Neural cell (in vitro differentiated cells): ENCODE measurements at regions not wholly inside any gene's neighbourhood (a gene's known extent, or its start where the extent isn't known, plus 50 kb on each side); places are given as distances from the start of the nearest gene placed in this dataset.

ENCODE experiments used
- H2AFZ ChIP-seq: fragments of 200-600, 300-800 bp; sonication (generic), shearing (Covaris generic); 2 replicates; pipeline ENCODE4 v1.6.0; 2014; ENCODE audit warnings: low read depth, mild to moderate bottlenecking, antibody characterized with exemption, low read length, moderate library complexity
- H3F3A ChIP-seq: fragments of 200-600 bp; shearing (Covaris generic); 2 replicates; pipeline ENCODE4 v1.6.1; 2016; ENCODE audit warnings: mild to moderate bottlenecking, moderate library complexity, mixed read lengths, antibody characterized with exemption, low read length; ENCODE audit not compliant: insufficient read depth, poor library complexity, severe bottlenecking
- H3K27ac ChIP-seq: fragments of 200-600, 300-800 bp; sonication (generic), shearing (Covaris generic); 2 replicates; pipeline ENCODE4 v1.5.1; 2014; ENCODE audit warnings: mild to moderate bottlenecking, low read length, moderate library complexity
- H3K27me3 ChIP-seq: fragments of 300-800, 200-600 bp; sonication (generic), shearing (Covaris generic); 2 replicates; pipeline ENCODE4 v1.6.0; 2014; ENCODE audit warnings: mild to moderate bottlenecking, low read depth, low read length, moderate library complexity; ENCODE audit not compliant: insufficient read depth
- H3K36me3 ChIP-seq: fragments of 300-800, 200-600 bp; sonication (generic), shearing (Covaris generic); 2 replicates; pipeline ENCODE4 v1.5.1; 2014; ENCODE audit warnings: mild to moderate bottlenecking, antibody characterized with exemption, low read length, moderate library complexity; ENCODE audit not compliant: insufficient read depth
- H3K4me2 ChIP-seq: fragments of 300-800, 200-600 bp; sonication (generic), shearing (Covaris generic); 2 replicates; pipeline ENCODE4 v1.6.0; 2014; ENCODE audit warnings: mild to moderate bottlenecking, low read length
- H3K4me3 ChIP-seq: fragments of 300-800, 200-600 bp; sonication (generic), shearing (Covaris generic); 2 replicates; pipeline ENCODE4 v1.5.1; 2014; ENCODE audit warnings: mild to moderate bottlenecking, low read length, moderate library complexity
- H3K79me2 ChIP-seq: fragments of 200-600 bp; shearing (Covaris generic); replicated peaks from 2 replicates; pipeline ENCODE4 v1.6.0; 2014; ENCODE audit warnings: mild to moderate bottlenecking, low read length, moderate library complexity; ENCODE audit not compliant: insufficient read depth
- H3K9ac ChIP-seq: fragments of 300-800, 200-600 bp; sonication (generic), shearing (Covaris generic); 2 replicates; pipeline ENCODE4 v1.6.1; 2016; ENCODE audit warnings: mild to moderate bottlenecking, low read length, mixed read lengths
- H3K9me2 ChIP-seq: fragments of 200-600 bp; shearing (Covaris generic); 2 replicates; pipeline ENCODE4 v1.6.1; 2016; ENCODE audit warnings: mild to moderate bottlenecking, low read length, mixed read lengths; ENCODE audit not compliant: insufficient read depth
- H3K9me3 ChIP-seq: fragments of 200-600, 300-800 bp; sonication (generic), shearing (Covaris generic); 2 replicates; pipeline ENCODE4 v1.6.1; 2016; ENCODE audit warnings: mild to moderate bottlenecking, mixed run types, low read length, moderate library complexity, mixed read lengths
- H4K20me1 ChIP-seq: fragments of 200-600 bp; shearing (Covaris generic); 2 replicates; pipeline ENCODE4 v1.6.1; 2016; ENCODE audit warnings: mild to moderate bottlenecking, mixed run types; ENCODE audit not compliant: insufficient read depth
- CTCF ChIP-seq: fragments of 450-650 bp; IDR thresholded peaks from 2 replicates; pipeline ENCODE4 v1.5.1; 2014; ENCODE audit warnings: antibody characterized with exemption, mild to moderate bottlenecking, moderate library complexity; ENCODE audit not compliant: poor library complexity, severe bottlenecking
- EP300 ChIP-seq: fragments of 450-650 bp; conservative IDR thresholded peaks from 2 replicates; pipeline ENCODE4 v1.6.1; 2014; ENCODE audit warnings: antibody characterized with exemption, mild to moderate bottlenecking, moderate library complexity; ENCODE audit not compliant: poor library complexity, severe bottlenecking
- EZH2 ChIP-seq: fragments of 200-600, 300-800 bp; shearing (Covaris generic), sonication (generic); IDR thresholded peaks from 2 replicates; pipeline ENCODE4 v1.6.1; 2014; ENCODE audit warnings: antibody characterized with exemption, low read length, borderline replicate concordance, mild to moderate bottlenecking; ENCODE audit not compliant: insufficient read depth, poor library complexity, severe bottlenecking
- MXI1 ChIP-seq: fragments of 450-650 bp; conservative IDR thresholded peaks from 2 replicates; pipeline ENCODE4 v1.6.1; 2014; ENCODE audit warnings: antibody characterized with exemption, mild to moderate bottlenecking; ENCODE audit not compliant: poor library complexity, severe bottlenecking
- POLR2AphosphoS5 ChIP-seq: IDR thresholded peaks from 2 replicates; pipeline ENCODE4 v1.6.1; 2012
- RAD21 ChIP-seq: fragments of 450-650 bp; conservative IDR thresholded peaks from 2 replicates; pipeline ENCODE4 v1.6.1; 2014; ENCODE audit warnings: antibody characterized with exemption, mild to moderate bottlenecking, moderate library complexity
- REST ChIP-seq: IDR thresholded peaks from 2 replicates; pipeline ENCODE4 v1.6.1; 2012; ENCODE audit warnings: borderline replicate concordance
- SMC3 ChIP-seq: fragments of 450-650 bp; conservative IDR thresholded peaks from 2 replicates; pipeline ENCODE4 v1.6.1; 2014; ENCODE audit warnings: antibody characterized with exemption, mild to moderate bottlenecking, moderate library complexity; ENCODE audit not compliant: poor library complexity
- TAF1 ChIP-seq: IDR thresholded peaks from 2 replicates; pipeline ENCODE4 v1.6.1; 2012; ENCODE audit warnings: low read depth

- Histone ChIP-seq H3K9ac (no peak overlapping the region), H3K9me2 (no peaks in the 10 kb centered on the region), H3F3A (no peaks in the 10 kb centered on the region), H3K4me2 (no peak overlapping the region), H3K27ac (no peak overlapping the region), H2AFZ (no peak overlapping the region), H4K20me1 (no peaks in the 10 kb centered on the region), H3K9me3 (no peaks in the 10 kb centered on the region), H3K36me3 (no peaks in the 10 kb centered on the region), H3K4me3 (no peak overlapping the region), H3K79me2 (no peaks in the 10 kb centered on the region), H3K27me3 (no peaks in the 10 kb centered on the region)
- TF ChIP-seq RAD21 (no peak), EP300 (no peak)
These were observed 317.7 kb upstream of the DAB1 start for GRCh38 chr1:57741521-57741920.

DNA sequence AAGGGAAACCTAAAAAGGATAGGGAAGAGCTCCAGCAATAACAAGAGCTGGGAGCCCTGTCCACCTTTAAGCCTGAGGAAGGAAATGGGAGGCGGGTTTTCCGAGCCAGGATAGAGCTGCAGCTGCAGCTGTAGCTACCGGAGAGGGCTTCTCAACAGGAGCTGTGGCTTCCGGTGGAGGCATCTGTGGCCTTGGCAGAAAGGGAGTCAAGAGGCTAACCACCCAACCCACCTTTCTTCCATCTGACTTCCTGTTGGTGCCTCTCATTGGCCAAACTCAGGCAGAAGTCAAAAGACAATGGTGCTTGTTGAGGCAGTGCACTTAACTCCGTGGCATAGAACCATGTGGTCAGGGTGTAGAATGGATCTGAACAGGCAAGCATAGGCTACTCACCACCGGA lies 313.1 kb upstream of the DAB1 start:
- Histone ChIP-seq H3K36me3 (no peaks in the 10 kb centered on the region), H3F3A (no peaks in the 10 kb centered on the region), H3K27me3 (no peaks in the 10 kb centered on the region), H3K9me2 (no peaks in the 10 kb centered on the region), H3K9ac (no peak overlapping the region), H2AFZ (no peak overlapping the region), H3K9me3 (no peaks in the 10 kb centered on the region), H3K4me2 (no peak overlapping the region), H3K79me2 (no peaks in the 10 kb centered on the region), H3K27ac (no peak overlapping the region), H4K20me1 (no peaks in the 10 kb centered on the region), H3K4me3 (no peak overlapping the region)
- TF ChIP-seq POLR2AphosphoS5 (no peak), EP300 (no peak), REST (no peak), RAD21 (no peak), MXI1 (no peak), EZH2 (no peak), TAF1 (no peak)

DNA sequence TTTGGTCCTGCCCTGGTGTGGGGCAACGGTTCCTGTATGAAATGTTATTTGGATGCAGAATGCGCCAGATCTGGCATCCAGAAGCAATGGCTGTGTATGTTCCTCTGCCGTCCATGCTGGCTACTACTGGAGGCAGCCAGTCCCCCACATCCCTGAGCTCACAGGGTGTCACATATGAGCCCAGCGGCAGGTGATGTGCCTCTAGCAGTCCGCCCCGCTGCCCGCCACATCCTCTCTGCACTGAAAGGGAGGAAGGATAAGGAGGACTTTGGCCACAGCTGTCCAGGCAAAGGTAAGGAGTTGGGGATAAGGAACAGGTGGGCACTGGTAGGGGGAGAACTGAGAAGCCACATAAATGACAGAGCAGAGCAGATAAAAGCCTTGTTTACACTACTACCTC lies 305.3 kb upstream of the DAB1 start:
- no peaks in the 10 kb centered on the region for H3K9me2 ChIP-seq
- no peak overlapping the region for H3K4me2 ChIP-seq
- H3K27ac ChIP-seq = no peak overlapping the region
- H3K27me3 ChIP-seq = no peaks in the 10 kb centered on the region
- H4K20me1 ChIP-seq = no peaks in the 10 kb centered on the region
- H2AFZ ChIP-seq = no peak overlapping the region
- no peaks in the 10 kb centered on the region for H3F3A ChIP-seq
- H3K9me3 ChIP-seq = no peaks in the 10 kb centered on the region
- TF ChIP-seq TAF1 (no peak), EZH2 (no peak), POLR2AphosphoS5 (no peak), SMC3 (no peak), REST (no peak), MXI1 (no peak), RAD21 (no peak), CTCF (no peak), EP300 (no peak)
- H3K79me2 ChIP-seq = no peaks in the 10 kb centered on the region
- no peaks in the 10 kb centered on the region for H3K36me3 ChIP-seq
- H3K9ac ChIP-seq = no peak overlapping the region
- H3K4me3 ChIP-seq = no peak overlapping the region
